ENCODE measurements at regions not wholly inside any gene's neighbourhood (a gene's known extent, or its start where the extent isn't known, plus 50 kb on each side); places are given as distances from the start of the nearest gene placed in this dataset.

GRCh38 chr10:130395248-130395936 lies 259.2 kb downstream of the GLRX3 start:
- TF ChIP-seq CTCF (IDR thresholded peaks at IDR 0.05) (no peak), POLR2A (IDR thresholded peaks at IDR 0.05) (no peak)
